Chondrocyte (in vitro differentiated cells): ENCODE measurements at regions not wholly inside any gene's neighbourhood (a gene's known extent, or its start where the extent isn't known, plus 50 kb on each side); places are given as distances from the start of the nearest gene placed in this dataset.

Source experiments
- DNase-seq: peaks from one replicate; pipeline ENCODE4 v3.0.0; 2021; ENCODE audit warnings: mixed read lengths, low spot score
- H3K27ac Mint-ChIP-seq: one replicate; pipeline ENCODE4 v1.8.0; 2021; ENCODE audit warnings: mild to moderate bottlenecking, moderate library complexity, mixed read lengths; ENCODE audit not compliant: unreplicated experiment
- H3K27me3 Mint-ChIP-seq: 2 replicates; pipeline ENCODE4 v1.8.0; 2021; ENCODE audit warnings: low read depth, mixed read lengths
- H3K36me3 Mint-ChIP-seq: 2 replicates; pipeline ENCODE4 v1.8.0; 2021; ENCODE audit warnings: low read depth, mixed read lengths
- H3K4me1 Mint-ChIP-seq: 2 replicates; pipeline ENCODE4 v1.8.0; 2021; ENCODE audit warnings: low read depth, mild to moderate bottlenecking, mixed read lengths
- H3K4me3 Mint-ChIP-seq: one replicate; pipeline ENCODE4 v1.8.0; 2021; ENCODE audit warnings: mild to moderate bottlenecking, moderate library complexity, mixed read lengths; ENCODE audit not compliant: unreplicated experiment
- H3K9me3 Mint-ChIP-seq: 2 replicates; pipeline ENCODE4 v1.8.0; 2021; ENCODE audit warnings: low read depth, mixed read lengths
- TF ChIP-seq, protein P1 (sequence below): fragments of 200-600 bp; sonication (generic); IDR thresholded peaks from 2 replicates; pipeline ENCODE4 v1.5.0; 2021; ENCODE audit warnings: antibody characterized with exemption, mild to moderate bottlenecking, moderate library complexity

DNA sequence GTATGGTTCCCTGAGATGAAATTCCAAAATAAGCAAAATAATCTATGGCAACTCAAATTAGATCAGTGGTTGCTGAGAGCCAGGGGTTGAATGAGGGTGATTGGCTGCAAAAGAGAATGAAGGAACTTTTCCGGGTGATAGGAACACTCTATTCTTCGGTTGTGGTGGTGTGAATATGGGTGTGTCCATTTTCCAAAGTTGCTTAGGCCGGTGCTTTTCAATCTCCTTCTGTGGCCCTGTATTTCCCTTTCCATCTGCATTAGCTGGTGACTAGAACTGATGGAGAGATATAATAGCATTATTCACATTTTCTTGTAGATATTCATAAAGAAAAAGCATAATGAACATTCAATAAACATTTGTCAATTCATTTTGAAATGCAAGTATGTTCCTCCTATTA is 382.9 kb downstream of the TFEC start:
- Mint-ChIP-seq H3K4me1 (no peaks in the 10 kb centered on the region), H3K27ac (no peak overlapping the region), H3K27me3 (no peaks in the 10 kb centered on the region), H3K4me3 (no peak overlapping the region), H3K9me3 (no peaks in the 10 kb centered on the region), H3K36me3 (peaks cover under 1% of the 10 kb centered on the region)
- TF ChIP-seq, protein P1, sequence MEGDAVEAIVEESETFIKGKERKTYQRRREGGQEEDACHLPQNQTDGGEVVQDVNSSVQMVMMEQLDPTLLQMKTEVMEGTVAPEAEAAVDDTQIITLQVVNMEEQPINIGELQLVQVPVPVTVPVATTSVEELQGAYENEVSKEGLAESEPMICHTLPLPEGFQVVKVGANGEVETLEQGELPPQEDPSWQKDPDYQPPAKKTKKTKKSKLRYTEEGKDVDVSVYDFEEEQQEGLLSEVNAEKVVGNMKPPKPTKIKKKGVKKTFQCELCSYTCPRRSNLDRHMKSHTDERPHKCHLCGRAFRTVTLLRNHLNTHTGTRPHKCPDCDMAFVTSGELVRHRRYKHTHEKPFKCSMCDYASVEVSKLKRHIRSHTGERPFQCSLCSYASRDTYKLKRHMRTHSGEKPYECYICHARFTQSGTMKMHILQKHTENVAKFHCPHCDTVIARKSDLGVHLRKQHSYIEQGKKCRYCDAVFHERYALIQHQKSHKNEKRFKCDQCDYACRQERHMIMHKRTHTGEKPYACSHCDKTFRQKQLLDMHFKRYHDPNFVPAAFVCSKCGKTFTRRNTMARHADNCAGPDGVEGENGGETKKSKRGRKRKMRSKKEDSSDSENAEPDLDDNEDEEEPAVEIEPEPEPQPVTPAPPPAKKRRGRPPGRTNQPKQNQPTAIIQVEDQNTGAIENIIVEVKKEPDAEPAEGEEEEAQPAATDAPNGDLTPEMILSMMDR: no peak
- DNase-seq: no peak

DNA sequence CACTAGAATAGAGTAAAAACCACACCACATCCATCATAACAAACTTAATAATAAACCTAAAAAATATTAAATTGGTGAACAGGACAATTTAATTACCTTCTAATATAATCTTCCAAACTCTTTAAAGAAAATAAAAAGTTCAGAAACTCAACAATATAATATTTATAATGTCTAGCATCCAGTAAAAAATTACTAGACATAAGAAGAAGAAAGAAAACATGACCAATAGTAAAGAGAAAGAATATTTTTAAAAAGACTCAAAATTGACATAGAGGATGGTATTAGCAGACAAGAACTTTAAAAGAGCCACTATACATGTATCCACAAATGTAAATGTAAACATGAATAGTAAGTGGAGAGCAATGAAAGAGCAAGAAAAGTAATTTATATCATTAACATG is 388.4 kb downstream of the TFEC start:
- no peak overlapping the region for H3K27ac Mint-ChIP-seq
- no peak for DNase-seq
- no peaks in the 10 kb centered on the region for H3K4me1 Mint-ChIP-seq
- TF ChIP-seq, protein P1: no peak
- H3K4me3 Mint-ChIP-seq: no peak overlapping the region
- peaks cover 6% of the 10 kb centered on the region for H3K9me3 Mint-ChIP-seq
- H3K36me3 Mint-ChIP-seq: peaks cover 2% of the 10 kb centered on the region
- no peaks in the 10 kb centered on the region for H3K27me3 Mint-ChIP-seq

DNA sequence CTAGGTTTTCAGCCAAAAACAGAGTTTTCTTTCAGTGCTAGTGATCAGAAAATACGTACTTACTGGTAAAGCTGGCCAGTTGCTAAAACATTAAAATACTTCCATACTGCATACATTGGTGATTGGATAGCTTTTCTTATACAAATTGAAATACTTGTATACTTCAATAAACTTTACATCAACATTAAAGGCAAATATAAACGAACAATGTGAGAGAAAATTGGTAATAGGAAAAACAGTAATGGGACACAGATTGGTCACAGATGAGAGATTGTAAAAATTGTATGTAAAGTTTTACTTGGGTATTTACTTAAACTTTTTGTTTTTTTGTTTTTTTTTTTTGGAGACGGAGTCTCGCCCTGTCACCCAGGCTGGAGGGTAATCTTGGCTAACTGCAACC is 391.7 kb downstream of the TFEC start:
- H3K27ac Mint-ChIP-seq: no peak overlapping the region
- DNase-seq: no peak
- TF ChIP-seq, protein P1: no peak
- peaks cover 6% of the 10 kb centered on the region for H3K9me3 Mint-ChIP-seq
- H3K4me1 Mint-ChIP-seq: peaks cover 15% of the 10 kb centered on the region
- H3K4me3 Mint-ChIP-seq: no peak overlapping the region
- H3K36me3 Mint-ChIP-seq: peaks cover 2% of the 10 kb centered on the region
- no peaks in the 10 kb centered on the region for H3K27me3 Mint-ChIP-seq

DNA sequence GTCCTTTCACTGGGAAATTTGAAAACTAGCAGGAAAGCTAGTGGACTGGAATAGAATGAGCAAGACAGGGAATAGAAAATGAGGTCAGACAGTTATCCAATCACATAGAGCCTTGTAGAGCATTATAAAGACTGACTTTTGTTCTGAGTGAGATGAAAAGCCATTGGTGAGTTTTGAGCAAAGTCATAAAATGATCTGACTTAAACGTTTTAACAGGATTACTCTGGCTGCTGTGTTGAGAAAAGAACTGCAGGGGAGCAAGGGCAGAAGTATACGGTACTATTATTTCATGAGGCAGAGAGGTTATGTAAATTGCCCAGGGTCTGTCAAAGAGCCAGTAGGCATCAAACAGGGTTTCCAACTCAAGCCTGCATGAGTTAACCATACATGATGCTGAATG is 393.4 kb downstream of the TFEC start:
- no peak for DNase-seq
- H3K4me1 Mint-ChIP-seq: peaks cover 15% of the 10 kb centered on the region
- H3K36me3 Mint-ChIP-seq: no peaks in the 10 kb centered on the region
- peaks cover 6% of the 10 kb centered on the region for H3K9me3 Mint-ChIP-seq
- H3K27ac Mint-ChIP-seq: no peak overlapping the region
- TF ChIP-seq, protein P1: no peak
- no peak overlapping the region for H3K4me3 Mint-ChIP-seq
- H3K27me3 Mint-ChIP-seq: no peaks in the 10 kb centered on the region

DNA sequence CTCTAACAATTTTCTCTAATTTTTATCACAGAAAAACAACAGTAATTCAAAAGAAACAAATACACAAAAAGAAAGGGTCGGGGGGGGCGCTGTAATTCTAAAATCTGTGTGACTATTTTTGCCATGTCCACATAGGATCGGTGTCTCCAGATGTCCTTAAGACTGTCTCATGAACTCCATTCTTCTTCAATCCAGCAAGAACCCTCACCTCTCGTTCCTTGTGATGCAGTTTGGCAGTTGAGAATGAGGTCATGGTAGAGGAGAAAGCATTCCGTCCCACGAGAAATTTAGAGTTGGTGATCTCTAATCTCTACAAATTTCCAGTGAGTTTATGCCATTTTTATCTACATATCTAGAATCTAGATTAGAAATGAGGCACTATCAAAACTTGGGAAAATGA is 394.7 kb downstream of the TFEC start:
- TF ChIP-seq, protein P1: no peak
- no peak overlapping the region for H3K27ac Mint-ChIP-seq
- H3K4me1 Mint-ChIP-seq: peaks cover 15% of the 10 kb centered on the region
- no peak for DNase-seq
- no peak overlapping the region for H3K4me3 Mint-ChIP-seq
- H3K9me3 Mint-ChIP-seq: no peaks in the 10 kb centered on the region
- H3K27me3 Mint-ChIP-seq: no peaks in the 10 kb centered on the region
- no peaks in the 10 kb centered on the region for H3K36me3 Mint-ChIP-seq
